ENCODE measurements at regions not wholly inside any gene's neighbourhood (a gene's known extent, or its start where the extent isn't known, plus 50 kb on each side); places are given as distances from the start of the nearest gene placed in this dataset.

DNA sequence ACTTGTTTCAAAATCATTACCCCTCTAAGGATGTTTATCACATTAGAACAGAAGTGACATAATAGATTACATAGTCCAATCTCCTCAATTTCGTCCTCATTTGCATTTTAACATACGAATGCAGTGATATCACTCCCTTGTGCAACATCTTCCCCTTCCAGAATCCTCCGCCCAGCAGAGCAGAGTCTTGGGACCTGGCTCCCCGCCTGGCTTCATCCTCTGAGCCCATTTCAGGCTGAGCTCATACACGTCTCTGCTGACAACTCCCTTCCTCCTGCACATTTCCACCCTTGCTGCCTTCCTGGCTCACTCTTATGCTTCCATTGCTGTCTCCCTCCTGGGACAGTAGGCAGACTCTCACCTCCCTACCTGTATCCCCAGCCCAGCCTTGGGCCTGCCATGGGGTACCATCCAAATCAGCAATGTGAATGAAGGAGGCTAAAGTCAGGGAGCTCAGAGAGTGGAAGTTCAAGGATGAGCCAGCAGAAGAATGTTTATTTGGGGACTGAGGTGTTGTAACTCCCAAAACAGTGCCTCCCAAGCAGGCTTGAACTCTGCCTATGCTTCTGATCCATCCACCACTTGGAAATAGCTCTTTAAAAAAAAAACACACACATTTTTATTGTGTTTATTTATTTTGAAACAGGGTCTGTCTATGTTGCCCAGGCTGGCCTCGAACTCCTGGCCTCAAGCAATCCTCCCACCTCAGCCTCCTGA is 165.2 kb downstream of the TMEM200C start:
- H3K27me3 Mint-ChIP-seq = peaks cover 20% of the 10 kb centered on the region
- H3K4me3 Mint-ChIP-seq = no peak overlapping the region

DNA sequence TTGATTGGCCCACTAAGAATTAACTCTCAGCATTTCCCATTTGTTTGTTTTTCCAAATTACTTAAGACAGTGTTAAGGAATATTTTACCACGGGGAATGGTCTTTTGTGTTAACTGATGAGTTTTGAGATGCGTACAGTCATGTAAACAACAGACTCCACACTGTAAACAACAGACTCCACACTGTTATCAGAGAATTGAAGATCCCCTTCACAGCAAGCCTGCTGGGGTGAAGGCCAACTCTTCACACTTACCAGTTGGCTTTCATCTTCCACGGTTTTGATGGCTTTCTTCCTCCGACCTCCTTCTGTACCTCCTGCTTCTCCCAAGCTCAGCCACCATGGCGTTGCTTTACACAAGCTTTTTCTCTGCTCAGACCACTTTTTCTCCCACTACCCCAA is 166.8 kb downstream of the TMEM200C start:
- no peak overlapping the region for H3K27ac Mint-ChIP-seq
- H3K4me1 ChIP-seq (ENCODE audit: insufficient read depth, low read length) = no peaks in the 10 kb centered on the region
- H3K9me3 Mint-ChIP-seq = peaks cover 2% of the 10 kb centered on the region

More for the DNA sequence above, 165.2 kb downstream of the TMEM200C start:
- Histone ChIP-seq H3K4me3 (ENCODE audit: low read length) (no peak overlapping the region), H3K27me3 (ENCODE audit: control insufficient read depth in 1 of 2, insufficient read depth in 2 of 2, low read length in 2 of 2) (no peaks in the 10 kb centered on the region), H3K27ac (ENCODE audit: low read depth in 1 of 2, low read length in 2 of 2) (no peak overlapping the region), H3K4me1 (ENCODE audit: insufficient read depth, low read length) (no peaks in the 10 kb centered on the region), H3K9me3 (ENCODE audit: control insufficient read depth in 1 of 2, insufficient read depth in 1 of 2, low read length in 2 of 2) (peaks cover 0 to 3% of the 10 kb centered on the region in 2 experiments), H3K36me3 (ENCODE audit: insufficient read depth, low read length) (no peaks in the 10 kb centered on the region)
- intact Hi-C loops (cut with DNase I, micrococcal nuclease) = no loop called here
- Mint-ChIP-seq H3K36me3 (ENCODE audit: low read depth) (no peaks in the 10 kb centered on the region), H3K9me3 (peaks cover 2% of the 10 kb centered on the region), H3K27ac (no peak overlapping the region), H3K4me1 (ENCODE audit: low read depth) (no peaks in the 10 kb centered on the region)
- ChIA-PET CTCF (no interaction called here), POLR2A (no interaction called here)
- ATAC-seq (ENCODE audit: poor library complexity) = no peak
- no peak for DNase-seq
- TF ChIP-seq, protein P1, sequence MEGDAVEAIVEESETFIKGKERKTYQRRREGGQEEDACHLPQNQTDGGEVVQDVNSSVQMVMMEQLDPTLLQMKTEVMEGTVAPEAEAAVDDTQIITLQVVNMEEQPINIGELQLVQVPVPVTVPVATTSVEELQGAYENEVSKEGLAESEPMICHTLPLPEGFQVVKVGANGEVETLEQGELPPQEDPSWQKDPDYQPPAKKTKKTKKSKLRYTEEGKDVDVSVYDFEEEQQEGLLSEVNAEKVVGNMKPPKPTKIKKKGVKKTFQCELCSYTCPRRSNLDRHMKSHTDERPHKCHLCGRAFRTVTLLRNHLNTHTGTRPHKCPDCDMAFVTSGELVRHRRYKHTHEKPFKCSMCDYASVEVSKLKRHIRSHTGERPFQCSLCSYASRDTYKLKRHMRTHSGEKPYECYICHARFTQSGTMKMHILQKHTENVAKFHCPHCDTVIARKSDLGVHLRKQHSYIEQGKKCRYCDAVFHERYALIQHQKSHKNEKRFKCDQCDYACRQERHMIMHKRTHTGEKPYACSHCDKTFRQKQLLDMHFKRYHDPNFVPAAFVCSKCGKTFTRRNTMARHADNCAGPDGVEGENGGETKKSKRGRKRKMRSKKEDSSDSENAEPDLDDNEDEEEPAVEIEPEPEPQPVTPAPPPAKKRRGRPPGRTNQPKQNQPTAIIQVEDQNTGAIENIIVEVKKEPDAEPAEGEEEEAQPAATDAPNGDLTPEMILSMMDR (IDR thresholded peaks at IDR 0.05) = no peak

DNA sequence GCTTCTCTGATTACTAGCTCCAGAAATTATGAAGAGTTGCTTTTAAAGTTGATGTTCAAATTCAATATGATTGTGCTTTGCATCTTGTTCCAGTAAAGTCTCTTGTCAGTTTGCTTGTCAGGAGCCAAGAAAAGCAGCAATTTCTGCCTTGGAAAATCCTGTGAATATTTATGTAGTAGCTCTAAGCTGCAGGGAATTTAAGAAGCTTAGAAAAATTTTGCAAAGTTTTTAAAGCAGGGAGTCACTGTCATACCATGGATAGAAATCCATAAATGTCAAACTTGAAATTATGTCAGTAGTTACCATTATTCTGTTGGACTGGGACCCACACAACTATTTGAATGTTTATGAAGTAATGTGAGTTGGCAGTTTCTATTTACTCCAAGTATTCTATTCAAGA is 169.3 kb downstream of the TMEM200C start:
- Histone ChIP-seq H3K27ac (ENCODE audit: low read depth in 1 of 2, low read length in 2 of 2) (no peak overlapping the region), H3K9me3 (ENCODE audit: control insufficient read depth in 1 of 2, insufficient read depth in 1 of 2, low read length in 2 of 2) (peaks cover 0 to 3% of the 10 kb centered on the region in 2 experiments), H3K4me3 (ENCODE audit: low read length) (no peak overlapping the region), H3K27me3 (ENCODE audit: control insufficient read depth in 1 of 2, insufficient read depth in 2 of 2, low read length in 2 of 2) (no peaks in the 10 kb centered on the region), H3K36me3 (ENCODE audit: insufficient read depth, low read length) (no peaks in the 10 kb centered on the region), H3K4me1 (ENCODE audit: insufficient read depth, low read length) (no peaks in the 10 kb centered on the region)
- Mint-ChIP-seq H3K27me3 (peaks cover 14% of the 10 kb centered on the region), H3K4me1 (ENCODE audit: low read depth) (no peaks in the 10 kb centered on the region), H3K27ac (no peak overlapping the region), H3K9me3 (peaks cover 2% of the 10 kb centered on the region), H3K4me3 (no peak overlapping the region), H3K36me3 (ENCODE audit: low read depth) (no peaks in the 10 kb centered on the region)
- CTCF ChIA-PET = no interaction called here
- TF ChIP-seq, protein P1 (IDR thresholded peaks at IDR 0.05) = no peak
- intact Hi-C loops (cut with DNase I, micrococcal nuclease) = no loop called here
- POLR2A ChIA-PET = no interaction called here
- no peak for ATAC-seq (ENCODE audit: poor library complexity)
- DNase-seq = no peak

More for the DNA sequence above, 166.8 kb downstream of the TMEM200C start:
- Mint-ChIP-seq H3K36me3 (ENCODE audit: low read depth) (no peaks in the 10 kb centered on the region), H3K4me1 (ENCODE audit: low read depth) (no peaks in the 10 kb centered on the region), H3K27me3 (peaks cover 20% of the 10 kb centered on the region), H3K4me3 (no peak overlapping the region)
- TF ChIP-seq, protein P1 (IDR thresholded peaks at IDR 0.05) = no peak
- Histone ChIP-seq H3K27ac (ENCODE audit: low read depth in 1 of 2, low read length in 2 of 2) (no peak overlapping the region), H3K4me3 (ENCODE audit: low read length) (no peak overlapping the region), H3K9me3 (ENCODE audit: control insufficient read depth in 1 of 2, insufficient read depth in 1 of 2, low read length in 2 of 2) (peaks cover 0 to 3% of the 10 kb centered on the region in 2 experiments), H3K27me3 (ENCODE audit: control insufficient read depth in 1 of 2, insufficient read depth in 2 of 2, low read length in 2 of 2) (no peaks in the 10 kb centered on the region), H3K36me3 (ENCODE audit: insufficient read depth, low read length) (no peaks in the 10 kb centered on the region)
- ChIA-PET CTCF (no interaction called here), POLR2A (no interaction called here)
- intact Hi-C loops (cut with DNase I, micrococcal nuclease) = no loop called here
- DNase-seq (no peak), ATAC-seq (ENCODE audit: poor library complexity) (no peak)
